Activated B cell treated with CpG ODN at 0.5 μM for 24 hours (primary cell): ENCODE measurements at regions not wholly inside any gene's neighbourhood (a gene's known extent, or its start where the extent isn't known, plus 50 kb on each side); places are given as distances from the start of the nearest gene placed in this dataset.

ENCODE experiments used
- ATAC-seq: fragments of 200-7000 bp; cut with Tn5 transposase; one replicate; pipeline ENCODE4 v1.10.0; 2021; ENCODE audit warnings: low read depth, mild to moderate bottlenecking, moderate library complexity
- CTCF ChIA-PET: fragments of 350-600 bp; sonication (Branson Sonifier 250); formaldehyde crosslinking; loops from one replicate; lab custom pipeline; 2021; ENCODE audit warnings: antibody characterized with exemption; lab: Charles Lee
- POLR2A ChIA-PET: fragments of 350-600 bp; sonication (Branson Sonifier 250); formaldehyde crosslinking; loops from one replicate; lab custom pipeline; 2021; ENCODE audit warnings: antibody characterized with exemption; lab: Charles Lee
- DNase-seq: peaks from one replicate; pipeline ENCODE4 v3.0.0; 2022
- H3K27ac Mint-ChIP-seq: one replicate; pipeline ENCODE4 v1.8.0; 2020; ENCODE audit warnings: mixed read lengths
- H3K27me3 Mint-ChIP-seq: one replicate; pipeline ENCODE4 v1.8.0; 2021; ENCODE audit warnings: mixed read lengths
- H3K36me3 Mint-ChIP-seq: one replicate; pipeline ENCODE4 v1.8.0; 2021; ENCODE audit warnings: low read depth, mixed read lengths
- H3K4me1 Mint-ChIP-seq: one replicate; pipeline ENCODE4 v1.8.0; 2021; ENCODE audit warnings: mixed read lengths
- H3K4me3 Mint-ChIP-seq: one replicate; pipeline ENCODE4 v1.8.0; 2020; ENCODE audit warnings: mild to moderate bottlenecking, mixed read lengths
- H3K9me3 Mint-ChIP-seq: one replicate; pipeline ENCODE4 v1.8.0; 2020; ENCODE audit warnings: mixed read lengths
- intact Hi-C: fragments of 100-400 bp; cut with micrococcal nuclease; formaldehyde crosslinking; loops from one replicate; pipeline ENCODE4 v1.15.1; 2024
- TF ChIP-seq, protein P1 (sequence below): fragments of 200-600 bp; IDR thresholded peaks from one replicate; pipeline ENCODE4 v1.8.0; 2022; ENCODE audit warnings: antibody characterized with exemption, mild to moderate bottlenecking

DNA sequence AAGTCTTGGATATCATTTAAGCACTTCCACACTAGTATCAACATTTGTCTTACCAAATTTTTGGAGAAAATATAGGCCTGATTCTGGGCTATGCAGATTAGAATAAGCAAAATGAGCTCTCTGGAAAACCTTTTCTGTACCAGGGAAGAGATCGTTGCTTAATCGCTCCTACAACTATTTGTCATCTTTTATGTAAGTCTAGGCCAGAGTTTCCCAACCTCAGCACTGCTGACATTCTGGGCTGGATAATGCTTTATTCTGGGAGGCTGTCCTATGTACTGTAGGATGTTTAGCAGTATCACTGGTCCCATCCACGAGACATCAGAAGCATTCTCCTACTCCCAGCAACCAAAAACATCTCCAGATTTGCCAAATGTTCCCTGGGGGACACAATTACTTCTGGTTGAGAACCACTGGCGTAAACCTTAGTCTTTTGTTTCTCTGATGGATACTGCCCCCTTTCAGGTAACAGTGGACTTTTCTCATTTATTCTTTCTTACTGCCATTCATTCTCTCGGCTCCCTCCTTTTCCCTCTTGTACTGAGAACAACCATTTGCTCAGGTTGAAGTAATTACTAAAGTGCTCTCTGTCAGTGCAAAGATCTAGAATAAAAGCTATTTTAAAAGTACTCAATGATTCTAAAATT lies 316.9 kb upstream of the E2F7 start:
- CTCF ChIA-PET = no interaction called here
- POLR2A ChIA-PET = no interaction called here
- no peaks in the 10 kb centered on the region for H3K9me3 Mint-ChIP-seq
- H3K4me3 Mint-ChIP-seq = no peak overlapping the region
- H3K27ac Mint-ChIP-seq = no peak overlapping the region
- no peaks in the 10 kb centered on the region for H3K27me3 Mint-ChIP-seq
- TF ChIP-seq, protein P1, sequence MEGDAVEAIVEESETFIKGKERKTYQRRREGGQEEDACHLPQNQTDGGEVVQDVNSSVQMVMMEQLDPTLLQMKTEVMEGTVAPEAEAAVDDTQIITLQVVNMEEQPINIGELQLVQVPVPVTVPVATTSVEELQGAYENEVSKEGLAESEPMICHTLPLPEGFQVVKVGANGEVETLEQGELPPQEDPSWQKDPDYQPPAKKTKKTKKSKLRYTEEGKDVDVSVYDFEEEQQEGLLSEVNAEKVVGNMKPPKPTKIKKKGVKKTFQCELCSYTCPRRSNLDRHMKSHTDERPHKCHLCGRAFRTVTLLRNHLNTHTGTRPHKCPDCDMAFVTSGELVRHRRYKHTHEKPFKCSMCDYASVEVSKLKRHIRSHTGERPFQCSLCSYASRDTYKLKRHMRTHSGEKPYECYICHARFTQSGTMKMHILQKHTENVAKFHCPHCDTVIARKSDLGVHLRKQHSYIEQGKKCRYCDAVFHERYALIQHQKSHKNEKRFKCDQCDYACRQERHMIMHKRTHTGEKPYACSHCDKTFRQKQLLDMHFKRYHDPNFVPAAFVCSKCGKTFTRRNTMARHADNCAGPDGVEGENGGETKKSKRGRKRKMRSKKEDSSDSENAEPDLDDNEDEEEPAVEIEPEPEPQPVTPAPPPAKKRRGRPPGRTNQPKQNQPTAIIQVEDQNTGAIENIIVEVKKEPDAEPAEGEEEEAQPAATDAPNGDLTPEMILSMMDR = no peak
- no peak for ATAC-seq
- H3K36me3 Mint-ChIP-seq = no peaks in the 10 kb centered on the region
- no peaks in the 10 kb centered on the region for H3K4me1 Mint-ChIP-seq
- DNase-seq = no peak
- intact Hi-C loops = no loop called here

DNA sequence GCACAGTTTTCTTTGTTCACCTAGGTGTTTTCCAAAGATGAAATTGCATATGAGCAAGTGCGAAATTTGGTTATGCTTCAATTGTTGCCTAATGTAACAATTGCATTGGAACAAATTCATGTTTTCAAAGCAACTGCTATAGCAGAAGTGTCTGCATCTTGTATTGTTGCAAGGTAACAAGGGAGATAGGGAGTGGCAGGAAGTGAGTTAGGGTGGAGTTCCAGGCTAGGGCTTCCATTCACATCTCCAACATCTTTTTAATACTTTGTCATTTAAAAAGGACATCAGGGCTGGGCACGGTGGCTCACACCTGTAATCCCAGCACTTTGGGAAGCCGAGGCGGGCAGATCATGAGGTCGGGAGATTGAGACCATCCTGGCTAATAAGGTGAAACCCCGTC lies 312.3 kb upstream of the E2F7 start:
- Mint-ChIP-seq H3K36me3 (no peaks in the 10 kb centered on the region), H3K4me1 (no peaks in the 10 kb centered on the region), H3K27me3 (no peaks in the 10 kb centered on the region), H3K4me3 (no peak overlapping the region), H3K9me3 (no peaks in the 10 kb centered on the region), H3K27ac (no peak overlapping the region)
- DNase-seq (no peak), ATAC-seq (no peak)
- intact Hi-C loops = no loop called here
- TF ChIP-seq, protein P1 = no peak
- ChIA-PET CTCF (no interaction called here), POLR2A (no interaction called here)

DNA sequence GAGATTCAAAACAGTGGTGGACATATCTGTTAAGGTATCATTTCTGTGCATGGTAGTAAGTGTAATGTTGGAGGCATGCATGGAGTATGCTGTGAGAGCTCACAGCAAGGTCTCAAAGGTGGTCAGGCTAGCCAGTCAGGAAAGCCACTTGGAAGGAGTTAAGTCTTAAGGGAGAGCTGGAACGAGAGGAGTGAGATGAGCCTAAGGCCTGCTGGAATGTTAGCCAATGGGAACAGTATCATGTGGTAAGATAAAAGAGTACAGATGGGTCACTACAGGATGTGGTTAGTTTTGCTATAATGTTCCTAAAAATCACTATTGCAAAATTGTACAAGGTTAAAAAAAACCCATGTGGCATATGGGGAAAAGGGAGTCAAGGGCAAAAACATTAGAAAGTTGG lies 311.7 kb upstream of the E2F7 start:
- POLR2A ChIA-PET = no interaction called here
- H3K4me1 Mint-ChIP-seq = no peaks in the 10 kb centered on the region
- no peak for ATAC-seq
- no peak for DNase-seq
- H3K9me3 Mint-ChIP-seq = no peaks in the 10 kb centered on the region
- H3K27ac Mint-ChIP-seq = no peak overlapping the region
- CTCF ChIA-PET = no interaction called here
- TF ChIP-seq, protein P1 = no peak
- H3K4me3 Mint-ChIP-seq = no peak overlapping the region
- no peaks in the 10 kb centered on the region for H3K27me3 Mint-ChIP-seq
- no peaks in the 10 kb centered on the region for H3K36me3 Mint-ChIP-seq
- intact Hi-C loops = no loop called here

DNA sequence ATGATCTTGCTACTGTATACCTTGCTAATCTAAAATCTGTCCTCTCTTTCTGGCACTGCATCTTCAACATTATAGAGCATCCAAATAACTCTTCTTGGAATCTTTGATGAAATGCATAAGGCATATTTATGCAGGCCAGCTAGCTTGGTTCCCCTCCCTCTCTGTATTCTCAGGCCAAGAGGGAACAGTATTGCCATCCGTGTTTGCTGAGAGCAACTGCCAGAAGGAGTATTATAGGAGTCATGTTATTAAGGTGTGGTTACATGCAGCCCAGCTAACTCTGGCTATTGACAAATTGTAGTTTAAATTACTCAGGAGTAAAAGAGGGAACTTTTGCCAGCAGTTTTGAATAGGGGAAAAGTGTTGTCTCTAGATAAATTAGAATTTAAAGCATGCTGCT lies 309.3 kb upstream of the E2F7 start:
- POLR2A ChIA-PET = no interaction called here
- no peak overlapping the region for H3K27ac Mint-ChIP-seq
- no peak for ATAC-seq
- intact Hi-C loops = no loop called here
- no peak for DNase-seq
- H3K36me3 Mint-ChIP-seq = no peaks in the 10 kb centered on the region
- CTCF ChIA-PET = no interaction called here
- no peak overlapping the region for H3K4me3 Mint-ChIP-seq
- TF ChIP-seq, protein P1 = no peak
- H3K27me3 Mint-ChIP-seq = no peaks in the 10 kb centered on the region
- no peaks in the 10 kb centered on the region for H3K4me1 Mint-ChIP-seq
- H3K9me3 Mint-ChIP-seq = no peaks in the 10 kb centered on the region

DNA sequence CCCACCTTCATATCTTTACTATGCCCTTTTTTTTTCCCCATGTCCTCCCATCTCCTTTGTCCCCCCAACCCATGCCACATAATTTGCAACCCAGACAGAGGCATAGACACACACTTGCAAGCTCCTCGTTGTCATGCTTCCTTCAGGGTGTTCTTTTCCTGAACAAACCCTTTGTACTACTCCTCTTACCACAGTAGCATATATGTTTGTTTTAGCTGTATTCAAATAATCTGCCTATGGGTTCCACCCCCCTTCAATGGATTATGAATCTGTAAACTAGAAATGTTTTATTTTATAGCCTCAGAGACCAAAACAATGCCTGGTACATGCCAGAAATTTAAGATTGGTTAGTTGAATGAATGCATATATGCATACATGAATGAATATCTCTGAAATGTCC lies 307.1 kb upstream of the E2F7 start:
- POLR2A ChIA-PET = no interaction called here
- CTCF ChIA-PET = no interaction called here
- no peaks in the 10 kb centered on the region for H3K27me3 Mint-ChIP-seq
- no peaks in the 10 kb centered on the region for H3K4me1 Mint-ChIP-seq
- TF ChIP-seq, protein P1 = no peak
- no peak overlapping the region for H3K4me3 Mint-ChIP-seq
- ATAC-seq (no peak), DNase-seq (no peak)
- no peaks in the 10 kb centered on the region for H3K36me3 Mint-ChIP-seq
- intact Hi-C loops = no loop called here
- H3K27ac Mint-ChIP-seq = no peak overlapping the region
- H3K9me3 Mint-ChIP-seq = no peaks in the 10 kb centered on the region
